Activated CD4-positive, alpha-beta T cell treated with anti-CD3 and anti-CD28 coated beads, Interleukin-2, amount 50 U/mL, for 24 hours (primary cell): ENCODE measurements at regions not wholly inside any gene's neighbourhood (a gene's known extent, or its start where the extent isn't known, plus 50 kb on each side); places are given as distances from the start of the nearest gene placed in this dataset.
"Not testable (repeated sequence)": the region's sequence is repeated elsewhere in the genome, so short reads cannot be mapped to it uniquely, and the experiment has no call there.

Experiments used
- DNase-seq, 2 donors: peaks; one replicate each; pipeline ENCODE4 v3.0.0-alpha.2; 2020; ENCODE audit warnings: low read depth in 1 of 2, low spot score in 1 of 2

- no peak for DNase-seq
Measured at GRCh38 chr2:118417406-118418120, 329.3 kb downstream of the INSIG2 start.

- not testable (repeated sequence) for DNase-seq
Measured at GRCh38 chr2:118415186-118415585, 326.9 kb downstream of the INSIG2 start.

GRCh38 chr2:118403658-118404451 lies 315.6 kb downstream of the INSIG2 start:
- DNase-seq: no peak

- DNase-seq: no peak
Measured at GRCh38 chr2:118388771-118389170, 300.5 kb downstream of the INSIG2 start.

GRCh38 chr2:118387509-118387908 lies 299.2 kb downstream of the INSIG2 start:
- DNase-seq: no peak

- no peak for DNase-seq
Measured at GRCh38 chr2:118386641-118387302, 298.5 kb downstream of the INSIG2 start.

GRCh38 chr2:118380915-118381653 lies 292.8 kb downstream of the INSIG2 start:
- DNase-seq: no peak

- no peak for DNase-seq
Measured at GRCh38 chr2:118375907-118376485, 287.7 kb downstream of the INSIG2 start.

- DNase-seq: no peak
Measured at GRCh38 chr2:118374974-118375755, 286.9 kb downstream of the INSIG2 start.

GRCh38 chr2:118372886-118373830 lies 284.9 kb downstream of the INSIG2 start:
- DNase-seq: no peak

GRCh38 chr2:118371515-118371914 lies 283.2 kb downstream of the INSIG2 start:
- DNase-seq: no peak

- DNase-seq: not testable (repeated sequence)
Measured at GRCh38 chr2:118369521-118369920, 281.2 kb downstream of the INSIG2 start.

- no peak for DNase-seq
Measured at GRCh38 chr2:118363604-118364003, 275.3 kb downstream of the INSIG2 start.

- no peak for DNase-seq
Measured at GRCh38 chr2:118356051-118356450, 267.8 kb downstream of the INSIG2 start.

GRCh38 chr2:118351796-118352195 lies 263.5 kb downstream of the INSIG2 start:
- DNase-seq: no peak

- no peak for DNase-seq
Measured at GRCh38 chr2:118350621-118351020, 262.4 kb downstream of the INSIG2 start.

- no peak for DNase-seq
Measured at GRCh38 chr2:118349365-118349764, 261.1 kb downstream of the INSIG2 start.

GRCh38 chr2:118348380-118349034 lies 260.2 kb downstream of the INSIG2 start:
- DNase-seq: no peak
